H1 (cell line): ENCODE measurements at regions not wholly inside any gene's neighbourhood (a gene's known extent, or its start where the extent isn't known, plus 50 kb on each side); places are given as distances from the start of the nearest gene placed in this dataset.

ENCODE experiments used
- CTCF ChIA-PET: fragments of 300-600 bp; sonication (Branson Sonifier 250); formaldehyde crosslinking; loops from one replicate; lab custom pipeline; 2021; ENCODE audit not compliant: partially characterized antibody; lab: Charles Lee
- POLR2A ChIA-PET: fragments of 300-600 bp; sonication (Branson Sonifier 250); formaldehyde crosslinking; loops from one replicate; lab custom pipeline; 2021; ENCODE audit warnings: inconsistent platforms; ENCODE audit not compliant: partially characterized antibody; lab: Charles Lee
- DNase-seq, 2 experiments: peaks; one replicate each; pipeline versions ENCODE4 v3.0.0 to v3.0.0-alpha.2; 2010 to 2022; ENCODE audit warnings: low spot score in 2 of 2, low read depth in 1 of 2, mixed read lengths in 1 of 2
- FAIRE-seq: peaks from 2 replicates; lab custom pipeline; 2011; peaks lifted over from hg19 to GRCh38; lab: Jason Lieb, UNC
- H2AFZ ChIP-seq: 2 replicates; pipeline ENCODE4 v1.8.1; 2012; ENCODE audit warnings: low read length, inconsistent platforms
- H2AK5ac ChIP-seq: 2 replicates; pipeline ENCODE4 v1.6.1; 2013; ENCODE audit warnings: low read depth, low read length
- H2BK120ac ChIP-seq: replicated peaks from 2 replicates; pipeline ENCODE3; 2013; ENCODE audit warnings: low read depth, low read length, inconsistent platforms
- H2BK12ac ChIP-seq: 2 replicates; pipeline ENCODE4 v1.6.1; 2013; ENCODE audit warnings: low read depth, low read length
- H2BK15ac ChIP-seq: 2 replicates; pipeline ENCODE4 v1.6.1; 2013; ENCODE audit warnings: low read length
- H2BK20ac ChIP-seq: 2 replicates; pipeline ENCODE4 v1.6.1; 2013; ENCODE audit warnings: low read length
- H2BK5ac ChIP-seq: 2 replicates; pipeline ENCODE4 v1.6.1; 2013; ENCODE audit warnings: low read depth, low read length
- H3K14ac ChIP-seq: 2 replicates; pipeline ENCODE4 v1.6.1; 2013; ENCODE audit warnings: inconsistent platforms; ENCODE audit not compliant: insufficient read length
- H3K18ac ChIP-seq: 2 replicates; pipeline ENCODE4 v1.6.1; 2013; ENCODE audit warnings: low read length; ENCODE audit errors: extremely low read depth
- H3K23ac ChIP-seq: 2 replicates; pipeline ENCODE4 v1.6.1; 2013; ENCODE audit warnings: inconsistent platforms; ENCODE audit not compliant: insufficient read length
- H3K23me2 ChIP-seq: 2 replicates; pipeline ENCODE4 v1.6.1; 2013; ENCODE audit warnings: low read depth, low read length
- H3K27ac ChIP-seq: 2 replicates; pipeline ENCODE4 v1.6.1; 2011; ENCODE audit warnings: low read depth, low read length, inconsistent platforms
- H3K27me3 ChIP-seq, 4 experiments: replicated peaks in 1 of 4; 1 replicate in 1 of 4; 2 replicates in 3 of 4; pipeline versions ENCODE4 v1.6.1 to v1.8.1; 2011 to 2013; ENCODE audit warnings: low read length in 3 of 4, mild to moderate bottlenecking in 3 of 4, inconsistent platforms in 2 of 4, mixed read lengths in 2 of 4, moderate library complexity in 1 of 4; ENCODE audit not compliant: control insufficient read depth in 3 of 4, insufficient read depth in 3 of 4; ENCODE audit errors: extremely low read depth in 1 of 4
- H3K36me3 ChIP-seq, 4 experiments: 2 replicates each; pipeline versions ENCODE4 v1.6.1 to v1.8.1; 2011 to 2013; ENCODE audit warnings: mild to moderate bottlenecking in 4 of 4, low read length in 3 of 4, moderate library complexity in 2 of 4, control low read depth in 1 of 4, inconsistent platforms in 1 of 4; ENCODE audit not compliant: insufficient read depth in 4 of 4, control insufficient read depth in 2 of 4
- H3K4ac ChIP-seq: replicated peaks from 2 replicates; pipeline ENCODE3; 2013; ENCODE audit warnings: low read length, low read depth, mixed read lengths, inconsistent platforms; ENCODE audit not compliant: insufficient read length
- H3K4me1 ChIP-seq, 4 experiments: replicated peaks in 1 of 4; 1 replicate in 1 of 4; 2 replicates in 3 of 4; pipeline versions ENCODE4 v1.6.1 to v1.8.1; 2011 to 2013; ENCODE audit warnings: low read length in 3 of 4, inconsistent platforms in 2 of 4, mixed read lengths in 1 of 4; ENCODE audit not compliant: insufficient read depth in 4 of 4, control insufficient read depth in 3 of 4
- H3K4me2 ChIP-seq, 2 experiments: 2 replicates each; pipeline versions ENCODE4 v1.6.1 to v1.8.1; 2011 to 2013; ENCODE audit warnings: low read depth in 2 of 2, low read length in 2 of 2, control low read depth in 1 of 2, inconsistent platforms in 1 of 2, mild to moderate bottlenecking in 1 of 2; ENCODE audit not compliant: insufficient read depth in 1 of 2
- H3K4me3 ChIP-seq, 4 experiments: fragments of 200-600, 300-600 bp in 1 of 4; sonication (generic), shearing (Covaris generic), sonication (Bioruptor Twin) in 1 of 4; 2 replicates each; pipeline versions ENCODE4 v1.5.1 to v1.8.1; 2011 to 2016; ENCODE audit warnings: low read length in 4 of 4, low read depth in 3 of 4, control low read depth in 2 of 4, inconsistent platforms in 2 of 4, mild to moderate bottlenecking in 2 of 4, mixed read lengths in 1 of 4, moderate library complexity in 1 of 4; ENCODE audit not compliant: insufficient read depth in 2 of 4; ENCODE audit errors: extremely low read depth in 1 of 4
- H3K56ac ChIP-seq: replicated peaks from 2 replicates; pipeline ENCODE3; 2013; ENCODE audit warnings: low read depth, mild to moderate bottlenecking, mixed read lengths, low read length, inconsistent platforms; ENCODE audit not compliant: insufficient read length
- H3K79me1 ChIP-seq: 2 replicates; pipeline ENCODE4 v1.6.1; 2013; ENCODE audit warnings: low read depth, low read length, control low read depth
- H3K79me2 ChIP-seq, 2 experiments: 2 replicates each; pipeline versions ENCODE4 v1.6.1 to v1.8.1; 2012 to 2013; ENCODE audit warnings: low read length in 2 of 2, mild to moderate bottlenecking in 2 of 2, inconsistent platforms in 1 of 2; ENCODE audit not compliant: insufficient read depth in 2 of 2, control insufficient read depth in 1 of 2
- H3K9ac ChIP-seq, 4 experiments: replicated peaks in 1 of 4; 1 replicate in 1 of 4; 2 replicates in 3 of 4; pipeline versions ENCODE4 v1.6.1 to v1.8.1; 2011 to 2013; ENCODE audit warnings: low read depth in 3 of 4, low read length in 3 of 4, control low read depth in 2 of 4, mild to moderate bottlenecking in 2 of 4, moderate library complexity in 2 of 4, inconsistent platforms in 1 of 4; ENCODE audit errors: extremely low read depth in 1 of 4
- H3K9me3 ChIP-seq, 2 experiments: 2 replicates each; pipeline versions ENCODE4 v1.6.1 to v1.8.1; 2012 to 2013; ENCODE audit warnings: mild to moderate bottlenecking in 2 of 2, moderate library complexity in 2 of 2, control low read depth in 1 of 2, inconsistent platforms in 1 of 2, low read depth in 1 of 2, low read length in 1 of 2, mixed read lengths in 1 of 2; ENCODE audit not compliant: insufficient read depth in 2 of 2
- H4K20me1 ChIP-seq, 2 experiments: replicated peaks in 1 of 2; 2 replicates each; pipeline versions ENCODE3 to v1.8.1; 2011 to 2013; ENCODE audit warnings: inconsistent platforms in 2 of 2, low read length in 2 of 2, mild to moderate bottlenecking in 1 of 2; ENCODE audit not compliant: insufficient read depth in 2 of 2, control insufficient read depth in 1 of 2
- H4K5ac ChIP-seq: 2 replicates; pipeline ENCODE4 v1.6.1; 2013; ENCODE audit warnings: low read length, low read depth, mixed read lengths, inconsistent platforms; ENCODE audit not compliant: insufficient read length
- H4K8ac ChIP-seq: 2 replicates; pipeline ENCODE4 v1.8.0; 2013; ENCODE audit warnings: mild to moderate bottlenecking, moderate library complexity, low read length, inconsistent platforms; ENCODE audit not compliant: insufficient read depth; ENCODE audit errors: extremely low read depth
- H4K91ac ChIP-seq: replicated peaks from 2 replicates; pipeline ENCODE3; 2013; ENCODE audit warnings: low read length, mixed read lengths, inconsistent platforms; ENCODE audit not compliant: insufficient read length
- CBX8 ChIP-seq: fragments of 300-800, 300-1000 bp; sonication (generic); IDR thresholded peaks from 2 replicates; pipeline ENCODE4 v1.7.1; 2016; ENCODE audit warnings: low read depth, low read length, borderline replicate concordance
- EP300 ChIP-seq, 2 experiments: IDR thresholded peaks; 1 replicate in 1 of 2; 2 replicates in 1 of 2; pipeline ENCODE4 v1.6.1; 2011 to 2012; ENCODE audit warnings: low read depth in 2 of 2, low read length in 2 of 2, mild to moderate bottlenecking in 2 of 2, borderline replicate concordance in 1 of 2, inconsistent platforms in 1 of 2, moderate library complexity in 1 of 2
- KDM4A ChIP-seq: IDR thresholded peaks from one replicate; pipeline ENCODE4 v1.7.1; 2012; ENCODE audit warnings: low read depth, mild to moderate bottlenecking, moderate library complexity, low read length, inconsistent platforms; ENCODE audit not compliant: severe bottlenecking
- KDM5A ChIP-seq: fragments of 200-600 bp; IDR thresholded peaks from 2 replicates; pipeline ENCODE4 v1.7.1; 2012; ENCODE audit warnings: mild to moderate bottlenecking, low read length, inconsistent platforms, mixed read lengths
- RAD21 ChIP-seq, 2 experiments: IDR thresholded peaks in 1 of 2; conservative IDR thresholded peaks in 1 of 2; 2 replicates each; pipeline ENCODE4 v1.6.1; 2011; ENCODE audit warnings: low read depth in 2 of 2, low read length in 2 of 2, improper control_type of control experiment in 1 of 2, inconsistent platforms in 1 of 2, mild to moderate bottlenecking in 1 of 2, moderate library complexity in 1 of 2
- SIX5 ChIP-seq: IDR thresholded peaks from 2 replicates; pipeline ENCODE4 v1.6.1; 2011; ENCODE audit warnings: mild to moderate bottlenecking, low read depth, low read length
- SRF ChIP-seq: IDR thresholded peaks from 2 replicates; pipeline ENCODE4 v1.6.1; 2011; ENCODE audit warnings: mild to moderate bottlenecking, low read depth, low read length, moderate library complexity
- SUZ12 ChIP-seq: fragments of 200-600 bp; sonication (generic); IDR thresholded peaks from 2 replicates; pipeline ENCODE4 v1.6.1; 2012; ENCODE audit warnings: mild to moderate bottlenecking, inconsistent platforms, low read length, moderate library complexity, mixed read lengths
- WGBS, 2 experiments: shearing (Covaris generic) in 1 of 2; methylation state at CpG; one replicate each; pipeline versions ENCODE4 v1.1.6 to v1.1.7; 2013 to 2015; ENCODE audit warnings: low lambda C conversion rate in 2 of 2, mixed read lengths in 2 of 2, inconsistent platforms in 1 of 2, low coverage in 1 of 2, missing lambda C conversion rate in 1 of 2; ENCODE audit not compliant: insufficient replicate concordance in 2 of 2, insufficient coverage in 1 of 2, insufficient read length in 1 of 2; ENCODE audit errors: extremely low coverage in 1 of 2, missing lambda C conversion rate in 1 of 2; 5-methylcytosine and 5-hydroxymethylcytosine counted together
- TF ChIP-seq, protein P1 (sequence below), 3 experiments: IDR thresholded peaks; 1 replicate in 2 of 3; 2 replicates in 1 of 3; pipeline versions ENCODE4 v1.5.1 to v1.6.1; 2011; ENCODE audit warnings: low read length in 3 of 3, mild to moderate bottlenecking in 3 of 3, inconsistent platforms in 2 of 3, low read depth in 1 of 3, moderate library complexity in 1 of 3; ENCODE audit not compliant: insufficient read depth in 1 of 3; ENCODE audit errors: control extremely low read depth in 1 of 3

DNA sequence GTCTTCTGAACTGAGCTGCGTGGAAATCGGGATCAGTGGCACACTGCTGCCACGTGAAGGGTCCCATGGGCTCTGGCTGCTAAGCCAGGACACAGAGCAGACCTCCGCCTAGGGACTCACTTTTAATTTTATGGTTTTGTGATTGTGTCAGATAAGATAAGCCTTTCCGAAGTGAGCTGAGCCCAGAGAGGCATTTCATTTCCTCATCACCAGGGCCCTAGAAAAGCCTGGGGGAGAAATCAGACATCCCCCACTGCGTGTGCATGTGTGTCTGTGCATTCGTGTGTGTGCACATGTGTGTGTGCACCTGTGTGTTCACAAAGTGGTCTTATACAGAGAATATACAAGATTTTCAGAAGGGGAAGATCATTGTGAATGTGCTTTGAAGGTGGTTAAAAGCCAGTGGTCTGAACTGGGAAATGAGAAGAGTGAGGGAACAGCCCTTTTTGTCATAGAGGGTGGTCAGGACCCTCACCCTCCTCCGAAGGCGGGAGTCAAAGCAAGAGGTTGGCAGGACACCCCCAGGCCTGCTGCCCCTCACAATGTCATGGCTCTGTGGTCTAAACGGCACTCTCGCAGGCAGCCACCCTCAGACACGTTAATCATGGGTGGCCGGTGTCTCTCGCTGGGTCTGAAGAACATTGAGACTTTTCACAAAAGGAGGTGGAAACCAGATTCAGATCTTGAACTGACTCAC, 176.1 kb upstream of the PFKP start:
- Histone ChIP-seq H2AK5ac (no peak overlapping the region), H3K9ac (no peak overlapping the region), H2BK12ac (no peak overlapping the region), H2BK5ac (no peak overlapping the region), H2AFZ (no peak overlapping the region), H4K5ac (no peak overlapping the region), H3K4me1 (peaks cover 0 to 3% (median 0%) of the 10 kb centered on the region in 4 experiments; a peak in 2 of 7 replicates), H3K9me3 (no peaks in the 10 kb centered on the region), H2BK120ac (no peak overlapping the region), H3K4me2 (no peak overlapping the region), H3K36me3 (no peaks in the 10 kb centered on the region), H3K18ac (no peak overlapping the region), H4K20me1 (peaks cover 0 to 1% of the 10 kb centered on the region in 2 experiments), H3K27me3 (no peaks in the 10 kb centered on the region; a peak in 1 of 7 replicates), H3K23ac (no peak overlapping the region), H3K56ac (no peak overlapping the region), H3K23me2 (no peaks in the 10 kb centered on the region), H3K14ac (no peak overlapping the region), H3K79me2 (no peaks in the 10 kb centered on the region), H4K91ac (no peak overlapping the region), H3K79me1 (no peaks in the 10 kb centered on the region), H2BK15ac (no peak overlapping the region), H3K4me3 (no peak overlapping the region), H4K8ac (no peak overlapping the region), H3K4ac (no peak overlapping the region), H2BK20ac (no peak overlapping the region), H3K27ac (no peak overlapping the region)
- 90% methylated on average over 14 of the region's 14 CpGs; no CpG with 5 or more reads in 1 of the 2 experiments for WGBS, 2 experiments
- ChIA-PET CTCF (interaction anchor here (0.8 to 1.0 kb wide), 3 partner anchors 10 to 37 kb away, joined by 3 read pairs; no protein-coding TSS in a partner anchor), POLR2A (no interaction called here)
- DNase-seq (no peak), FAIRE-seq (no peak)
- TF ChIP-seq EP300 (IDR thresholded peaks at IDR 0.05; ENCODE audit: borderline replicate concordance in 1 of 2, low read depth in 2 of 2, low read length in 2 of 2) (no peak), RAD21 (IDR thresholded peaks at IDR 0.05 in 1 of 2, conservative IDR thresholded peaks at IDR 0.05 in 1 of 2; ENCODE audit: low read depth in 2 of 2, low read length in 2 of 2) (no peak), SUZ12 (no peak), CBX8 (no peak), KDM4A (no peak), KDM5A (no peak), SRF (no peak), SIX5 (no peak)
- TF ChIP-seq, protein P1, sequence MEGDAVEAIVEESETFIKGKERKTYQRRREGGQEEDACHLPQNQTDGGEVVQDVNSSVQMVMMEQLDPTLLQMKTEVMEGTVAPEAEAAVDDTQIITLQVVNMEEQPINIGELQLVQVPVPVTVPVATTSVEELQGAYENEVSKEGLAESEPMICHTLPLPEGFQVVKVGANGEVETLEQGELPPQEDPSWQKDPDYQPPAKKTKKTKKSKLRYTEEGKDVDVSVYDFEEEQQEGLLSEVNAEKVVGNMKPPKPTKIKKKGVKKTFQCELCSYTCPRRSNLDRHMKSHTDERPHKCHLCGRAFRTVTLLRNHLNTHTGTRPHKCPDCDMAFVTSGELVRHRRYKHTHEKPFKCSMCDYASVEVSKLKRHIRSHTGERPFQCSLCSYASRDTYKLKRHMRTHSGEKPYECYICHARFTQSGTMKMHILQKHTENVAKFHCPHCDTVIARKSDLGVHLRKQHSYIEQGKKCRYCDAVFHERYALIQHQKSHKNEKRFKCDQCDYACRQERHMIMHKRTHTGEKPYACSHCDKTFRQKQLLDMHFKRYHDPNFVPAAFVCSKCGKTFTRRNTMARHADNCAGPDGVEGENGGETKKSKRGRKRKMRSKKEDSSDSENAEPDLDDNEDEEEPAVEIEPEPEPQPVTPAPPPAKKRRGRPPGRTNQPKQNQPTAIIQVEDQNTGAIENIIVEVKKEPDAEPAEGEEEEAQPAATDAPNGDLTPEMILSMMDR (IDR thresholded peaks at IDR 0.05; ENCODE audit: control extremely low read depth in 1 of 3, insufficient read depth in 1 of 3, low read depth in 1 of 3, low read length in 3 of 3) = no peak
